ENCODE measurements at regions not wholly inside any gene's neighbourhood (a gene's known extent, or its start where the extent isn't known, plus 50 kb on each side); places are given as distances from the start of the nearest gene placed in this dataset.

DNA sequence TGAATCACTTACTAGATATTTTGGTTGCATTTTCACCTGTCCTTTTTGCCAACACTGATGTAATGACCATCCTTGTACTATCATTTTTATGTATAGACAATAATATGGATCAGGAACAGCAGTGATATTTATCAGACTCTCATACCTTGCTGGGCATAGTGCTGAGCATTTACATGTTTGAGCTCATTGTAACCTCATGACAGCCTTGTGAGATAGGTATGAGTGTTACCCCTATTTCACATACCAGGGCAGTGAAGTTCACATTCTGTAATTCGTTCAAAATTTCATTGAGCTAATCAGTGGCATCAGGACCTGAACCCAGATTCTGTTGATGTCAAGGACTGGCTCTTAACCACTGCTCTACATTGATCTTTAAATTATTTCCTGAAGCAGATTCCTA is 221.5 kb upstream of the TBL1XR1 start:
- no peak for DNase-seq (ENCODE audit: low spot score)
- TF ChIP-seq, protein P1, sequence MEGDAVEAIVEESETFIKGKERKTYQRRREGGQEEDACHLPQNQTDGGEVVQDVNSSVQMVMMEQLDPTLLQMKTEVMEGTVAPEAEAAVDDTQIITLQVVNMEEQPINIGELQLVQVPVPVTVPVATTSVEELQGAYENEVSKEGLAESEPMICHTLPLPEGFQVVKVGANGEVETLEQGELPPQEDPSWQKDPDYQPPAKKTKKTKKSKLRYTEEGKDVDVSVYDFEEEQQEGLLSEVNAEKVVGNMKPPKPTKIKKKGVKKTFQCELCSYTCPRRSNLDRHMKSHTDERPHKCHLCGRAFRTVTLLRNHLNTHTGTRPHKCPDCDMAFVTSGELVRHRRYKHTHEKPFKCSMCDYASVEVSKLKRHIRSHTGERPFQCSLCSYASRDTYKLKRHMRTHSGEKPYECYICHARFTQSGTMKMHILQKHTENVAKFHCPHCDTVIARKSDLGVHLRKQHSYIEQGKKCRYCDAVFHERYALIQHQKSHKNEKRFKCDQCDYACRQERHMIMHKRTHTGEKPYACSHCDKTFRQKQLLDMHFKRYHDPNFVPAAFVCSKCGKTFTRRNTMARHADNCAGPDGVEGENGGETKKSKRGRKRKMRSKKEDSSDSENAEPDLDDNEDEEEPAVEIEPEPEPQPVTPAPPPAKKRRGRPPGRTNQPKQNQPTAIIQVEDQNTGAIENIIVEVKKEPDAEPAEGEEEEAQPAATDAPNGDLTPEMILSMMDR (IDR thresholded peaks at IDR 0.05; ENCODE audit: extremely low read depth, missing control alignments) = no peak

DNA sequence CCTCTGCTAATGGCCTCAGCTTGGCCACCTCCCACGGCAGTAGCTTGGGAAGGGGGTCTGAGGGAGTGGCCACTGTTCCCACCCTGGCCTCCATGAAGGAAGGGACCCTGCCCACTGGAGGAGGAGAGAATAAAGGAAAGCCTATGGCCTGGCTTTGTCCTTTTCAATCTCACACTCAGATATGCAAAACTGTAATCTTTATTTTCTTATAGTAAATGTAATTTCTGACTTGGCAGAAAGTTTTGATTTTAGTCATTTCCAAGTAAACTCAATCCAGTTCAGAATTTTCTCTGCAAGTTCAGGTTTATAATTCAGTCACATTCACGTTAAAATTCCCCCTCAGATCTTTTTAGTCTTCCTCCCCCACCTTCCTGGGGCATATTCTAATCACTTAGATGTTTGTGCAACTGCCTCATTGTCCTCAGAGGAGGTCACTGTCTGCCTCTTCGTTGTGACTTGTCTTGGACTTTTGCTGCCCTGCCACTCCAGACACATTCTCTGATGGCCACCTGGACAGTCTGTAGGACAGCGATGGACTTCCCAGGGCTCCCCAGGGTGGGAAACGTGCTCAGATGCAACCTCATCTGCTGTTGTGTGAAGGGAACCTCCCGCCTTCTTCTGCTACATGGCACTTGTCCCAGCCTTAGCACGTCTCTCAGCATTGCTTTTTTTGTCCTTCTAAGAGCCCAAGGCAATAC is 222.8 kb upstream of the TBL1XR1 start:
- TF ChIP-seq, protein P1 (IDR thresholded peaks at IDR 0.05; ENCODE audit: extremely low read depth, missing control alignments) = no peak
- peak; percentile 56 for DNase-seq (ENCODE audit: low spot score)

DNA sequence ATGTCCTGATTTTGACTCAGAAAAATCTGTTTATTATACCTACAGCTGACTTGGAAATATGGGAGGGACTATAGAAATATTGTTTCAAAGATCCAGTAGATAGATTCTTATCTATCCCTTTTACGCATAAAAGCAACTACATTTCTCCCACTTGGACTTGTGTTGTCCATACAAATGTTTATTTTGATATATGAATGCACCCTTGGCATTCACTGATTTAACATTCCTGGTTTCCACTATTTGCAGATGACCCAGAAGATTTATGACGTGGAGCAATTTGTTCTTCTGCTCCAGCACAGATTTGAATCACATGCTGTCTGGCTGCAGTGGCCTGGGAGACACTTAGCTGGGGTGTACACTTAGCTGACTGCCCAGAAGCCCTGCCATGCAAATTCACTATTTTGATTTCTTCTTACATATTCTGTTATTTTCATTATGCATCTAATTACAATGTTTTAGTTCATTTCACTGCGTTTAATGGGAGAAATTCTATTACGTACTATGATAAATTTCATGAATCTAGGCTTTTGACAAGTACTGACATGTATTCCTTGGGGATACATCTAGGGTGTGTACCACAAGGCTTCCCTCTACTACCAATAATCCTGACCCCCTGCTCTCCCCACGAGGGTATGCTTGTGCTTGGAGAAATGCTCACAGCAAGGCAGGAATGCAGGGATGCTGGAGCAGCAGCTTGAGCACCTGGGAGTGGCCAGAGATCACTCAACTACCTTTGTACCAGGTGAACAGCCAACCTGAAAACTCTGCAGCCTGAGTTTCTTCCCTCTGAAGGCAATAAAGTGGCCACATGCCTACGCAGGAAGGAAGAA is 223.6 kb upstream of the TBL1XR1 start:
- TF ChIP-seq, protein P1 (IDR thresholded peaks at IDR 0.05; ENCODE audit: extremely low read depth, missing control alignments) = no peak
- DNase-seq (ENCODE audit: low spot score) = no peak

DNA sequence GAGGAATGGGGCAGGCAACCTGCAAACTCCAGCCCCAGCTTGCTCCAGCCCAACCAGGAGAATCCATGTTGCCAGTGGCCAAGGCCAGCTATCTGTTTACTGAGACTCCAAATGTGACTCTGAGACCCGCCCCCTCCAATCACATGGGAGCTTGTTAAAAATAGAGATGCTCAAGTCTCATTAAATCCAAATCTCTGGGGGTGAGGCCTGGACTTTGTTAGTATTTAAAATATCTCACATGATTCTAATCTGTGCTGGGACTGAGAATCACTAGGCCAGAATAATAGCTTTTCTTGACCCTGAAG is 224.2 kb upstream of the TBL1XR1 start:
- TF ChIP-seq, protein P1 (IDR thresholded peaks at IDR 0.05; ENCODE audit: extremely low read depth, missing control alignments) = no peak
- DNase-seq (ENCODE audit: low spot score) = no peak

DNA sequence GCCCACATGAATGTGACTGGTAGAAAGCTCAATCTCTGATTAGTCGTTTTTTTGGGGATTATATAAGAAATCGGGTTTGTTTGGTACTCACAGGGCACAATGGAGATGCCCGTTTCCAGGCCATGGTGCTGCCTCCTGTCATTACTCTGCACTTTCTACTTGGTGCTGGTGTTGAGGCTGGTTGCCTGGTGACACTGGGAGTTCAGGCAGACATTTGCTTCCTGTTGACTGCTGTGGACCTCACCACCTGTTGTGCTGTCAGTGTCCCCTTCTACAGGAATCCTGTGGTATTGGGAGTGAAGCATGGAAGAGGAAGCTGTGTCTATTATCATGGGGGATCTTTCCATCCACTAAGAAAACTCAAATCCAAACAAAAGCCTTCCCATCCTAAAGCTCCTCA is 227.2 kb upstream of the TBL1XR1 start:
- TF ChIP-seq, protein P1 (IDR thresholded peaks at IDR 0.05; ENCODE audit: extremely low read depth, missing control alignments) = no peak
- DNase-seq (ENCODE audit: low spot score) = no peak

DNA sequence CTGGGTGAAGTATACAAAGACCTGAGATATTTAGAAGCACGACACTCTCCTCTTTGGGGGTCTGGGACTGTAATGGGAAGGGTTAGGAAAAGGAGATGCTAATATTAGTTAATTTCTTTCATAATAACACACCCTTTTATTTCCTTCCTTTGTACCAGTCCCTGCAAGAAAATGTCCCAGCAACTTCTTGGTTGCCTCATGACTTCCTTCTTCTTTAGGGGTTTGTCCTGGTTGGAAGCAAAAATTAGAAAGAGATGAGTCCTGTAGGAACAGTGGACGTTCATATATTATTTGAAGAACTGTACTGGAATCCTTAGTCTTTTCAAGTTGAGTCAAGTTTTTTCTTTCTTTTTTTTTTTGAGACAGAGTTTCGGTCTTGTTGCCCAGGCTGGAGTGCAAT is 227.8 kb upstream of the TBL1XR1 start:
- TF ChIP-seq, protein P1 (IDR thresholded peaks at IDR 0.05; ENCODE audit: extremely low read depth, missing control alignments) = no peak

DNA sequence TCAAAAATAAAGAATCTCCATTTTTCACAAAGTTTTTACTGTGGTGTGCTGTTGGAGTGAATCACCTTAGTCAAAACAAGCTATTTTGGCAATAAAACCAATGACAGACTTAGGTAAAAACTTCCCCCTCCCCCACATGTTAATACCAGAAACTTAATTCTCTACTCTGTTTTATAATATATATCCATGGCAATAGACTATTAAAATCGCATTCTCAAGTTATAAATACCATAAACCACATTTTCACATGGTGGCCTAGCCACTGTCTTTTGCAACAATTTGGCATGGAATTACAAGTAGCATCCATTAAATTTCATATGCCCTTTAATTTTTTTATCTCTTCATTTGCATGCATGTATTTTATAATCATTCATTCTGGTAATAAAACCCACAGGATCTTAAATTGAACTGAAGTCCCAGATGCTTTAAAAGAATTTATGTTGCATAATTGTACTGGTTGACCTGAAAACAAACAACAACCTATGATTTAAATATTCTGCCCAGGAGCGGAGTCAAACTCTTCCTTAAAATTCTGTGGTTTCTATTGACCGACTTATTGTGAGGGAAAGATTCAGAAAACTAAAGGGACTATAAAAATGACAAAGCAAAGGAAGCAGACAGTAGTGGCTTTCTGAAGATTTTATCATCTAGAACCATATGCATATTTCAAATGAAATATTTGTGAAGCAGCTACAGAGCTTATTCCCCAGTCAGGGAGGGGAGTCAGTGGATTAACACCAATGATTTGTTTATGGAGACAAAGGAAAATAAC is 229.0 kb upstream of the TBL1XR1 start:
- TF ChIP-seq, protein P1 (IDR thresholded peaks at IDR 0.05; ENCODE audit: extremely low read depth, missing control alignments) = no peak
- DNase-seq (ENCODE audit: low spot score) = no peak

More for the DNA sequence above, 227.8 kb upstream of the TBL1XR1 start:
- no peak for DNase-seq (ENCODE audit: low spot score)
